Stimulated activated CD4-positive, alpha-beta T cell treated with anti-CD3 and anti-CD28 coated beads, Interleukin-2, amount 100 ng/mL, for 4 hours (primary cell): ENCODE measurements at regions not wholly inside any gene's neighbourhood (a gene's known extent, or its start where the extent isn't known, plus 50 kb on each side); places are given as distances from the start of the nearest gene placed in this dataset.

Experiments used
- DNase-seq: peaks from one replicate; pipeline ENCODE4 v3.0.0-alpha.2; 2020; ENCODE audit warnings: low read depth

GRCh38 chr2:60158262-60158661 lies 395.2 kb downstream of the BCL11A start:
- no peak for DNase-seq

- no peak for DNase-seq
Observed at GRCh38 chr2:60157283-60157682, 396.2 kb downstream of the BCL11A start.

- no peak for DNase-seq
Observed at GRCh38 chr2:60154142-60154541, 399.3 kb downstream of the BCL11A start.

- DNase-seq: no peak
Observed at GRCh38 chr2:60152226-60152833, 401.1 kb downstream of the BCL11A start.

GRCh38 chr2:60149176-60149575 lies 404.3 kb downstream of the BCL11A start:
- DNase-seq: no peak

GRCh38 chr2:60148716-60149115 lies 404.7 kb downstream of the BCL11A start:
- no peak for DNase-seq

GRCh38 chr2:60140185-60140584 lies 413.3 kb downstream of the BCL11A start:
- DNase-seq: no peak

- DNase-seq: no peak
Observed at GRCh38 chr2:60136913-60137312, 416.5 kb downstream of the BCL11A start.

- DNase-seq: no peak
Observed at GRCh38 chr2:60127191-60127590, 426.3 kb downstream of the BCL11A start.

- no peak for DNase-seq
Observed at GRCh38 chr2:60125611-60126426, 427.6 kb downstream of the BCL11A start.

- no peak for DNase-seq
Observed at GRCh38 chr2:60119778-60120177, 433.7 kb downstream of the BCL11A start.

- no peak for DNase-seq
Observed at GRCh38 chr2:60118917-60119316, 434.5 kb downstream of the BCL11A start.

- no peak for DNase-seq
Observed at GRCh38 chr2:60118061-60118460, 435.4 kb downstream of the BCL11A start.

- DNase-seq: no peak
Observed at GRCh38 chr2:60116161-60116875, 437.1 kb downstream of the BCL11A start.

- no peak for DNase-seq
Observed at GRCh38 chr2:60109744-60110143, 443.7 kb downstream of the BCL11A start.

GRCh38 chr2:60106836-60107529 lies 446.5 kb downstream of the BCL11A start:
- no peak for DNase-seq

GRCh38 chr2:60105906-60106305 lies 447.5 kb downstream of the BCL11A start:
- DNase-seq: no peak

- DNase-seq: no peak
Observed at GRCh38 chr2:60104514-60105505, 448.6 kb downstream of the BCL11A start.

- DNase-seq: no peak
Observed at GRCh38 chr2:60100034-60100433, 453.4 kb downstream of the BCL11A start.

- DNase-seq: no peak
Observed at GRCh38 chr2:60098996-60099395, 454.5 kb downstream of the BCL11A start.

- DNase-seq: no peak
Observed at GRCh38 chr2:60097298-60097697, 456.2 kb downstream of the BCL11A start.
